ENCODE measurements at regions not wholly inside any gene's neighbourhood (a gene's known extent, or its start where the extent isn't known, plus 50 kb on each side); places are given as distances from the start of the nearest gene placed in this dataset.

GRCh38 chr7:106747804-106748203 is 86.8 kb upstream of the CCDC71L start:
- Mint-ChIP-seq H3K36me3 (ENCODE audit: low read depth, unreplicated experiment) (no peaks in the 10 kb centered on the region), H3K27ac (ENCODE audit: unreplicated experiment) (no peak overlapping the region), H3K4me3 (ENCODE audit: unreplicated experiment) (no peak overlapping the region), H3K9me3 (ENCODE audit: unreplicated experiment) (no peaks in the 10 kb centered on the region), H3K4me1 (ENCODE audit: low read depth, unreplicated experiment) (no peaks in the 10 kb centered on the region), H3K27me3 (ENCODE audit: low read depth, unreplicated experiment) (no peaks in the 10 kb centered on the region)
- no peaks in the 10 kb centered on the region for H4K20me1 ChIP-seq (ENCODE audit: insufficient read depth, low read length)
- H3K4me3 ChIP-seq (ENCODE audit: insufficient read depth, low read depth, low read length): no peak overlapping the region
- no peak overlapping the region for H3K9ac ChIP-seq (ENCODE audit: low read length)
- H3K9me3 ChIP-seq (ENCODE audit: insufficient read depth, low read depth, low read length): no peaks in the 10 kb centered on the region
- FAIRE-seq: no peak
- H3K4me2 ChIP-seq (ENCODE audit: low read length): no peak overlapping the region
- no peak overlapping the region for H3K27ac ChIP-seq (ENCODE audit: low read depth, low read length)
- no peak for TF ChIP-seq CTCF (IDR thresholded peaks at IDR 0.05; ENCODE audit: insufficient read depth, low read depth, low read length)
- no peak for TF ChIP-seq EZH2 (IDR thresholded peaks at IDR 0.05; ENCODE audit: insufficient read depth, low read length)
- DNase-seq (ENCODE audit: low read depth): no peak
- no peak overlapping the region for H2AFZ ChIP-seq (ENCODE audit: low read depth, low read length)
- no peaks in the 10 kb centered on the region for H3K79me2 ChIP-seq (ENCODE audit: insufficient read depth, low read length)
- no peaks in the 10 kb centered on the region for H3K27me3 ChIP-seq (ENCODE audit: insufficient read depth, low read length)
- H3K36me3 ChIP-seq (ENCODE audit: insufficient read depth, low read length): no peaks in the 10 kb centered on the region
- no peaks in the 10 kb centered on the region for H3K4me1 ChIP-seq (ENCODE audit: insufficient read depth, low read length)

- no peaks in the 10 kb centered on the region for H3K27me3 Mint-ChIP-seq (ENCODE audit: low read depth, unreplicated experiment)
- H3K4me3 Mint-ChIP-seq (ENCODE audit: unreplicated experiment): no peak overlapping the region
Observed at GRCh38 chr7:106749165-106749564, 88.2 kb upstream of the CCDC71L start.

More at GRCh38 chr7:106749165-106749564, 88.2 kb upstream of the CCDC71L start:
- Histone ChIP-seq H3K4me2 (ENCODE audit: low read length) (no peak overlapping the region), H3K27ac (ENCODE audit: low read depth, low read length) (no peak overlapping the region), H3K4me1 (ENCODE audit: insufficient read depth, low read length) (no peaks in the 10 kb centered on the region), H3K9ac (ENCODE audit: low read length) (no peak overlapping the region), H3K36me3 (ENCODE audit: insufficient read depth, low read length) (no peaks in the 10 kb centered on the region), H4K20me1 (ENCODE audit: insufficient read depth, low read length) (no peaks in the 10 kb centered on the region), H3K4me3 (ENCODE audit: insufficient read depth, low read depth, low read length) (no peak overlapping the region), H2AFZ (ENCODE audit: low read depth, low read length) (no peak overlapping the region), H3K79me2 (ENCODE audit: insufficient read depth, low read length) (no peaks in the 10 kb centered on the region), H3K27me3 (ENCODE audit: insufficient read depth, low read length) (no peaks in the 10 kb centered on the region), H3K9me3 (ENCODE audit: insufficient read depth, low read depth, low read length) (no peaks in the 10 kb centered on the region)
- H3K36me3 Mint-ChIP-seq (ENCODE audit: low read depth, unreplicated experiment): no peaks in the 10 kb centered on the region
- H3K27ac Mint-ChIP-seq (ENCODE audit: unreplicated experiment): no peak overlapping the region
- FAIRE-seq: no peak
- TF ChIP-seq EZH2 (IDR thresholded peaks at IDR 0.05; ENCODE audit: insufficient read depth, low read length) (no peak), CTCF (IDR thresholded peaks at IDR 0.05; ENCODE audit: insufficient read depth, low read depth, low read length) (no peak)
- H3K4me1 Mint-ChIP-seq (ENCODE audit: low read depth, unreplicated experiment): no peaks in the 10 kb centered on the region
- no peaks in the 10 kb centered on the region for H3K9me3 Mint-ChIP-seq (ENCODE audit: unreplicated experiment)
- no peak for DNase-seq (ENCODE audit: low read depth)
